ENCODE measurements at regions not wholly inside any gene's neighbourhood (a gene's known extent, or its start where the extent isn't known, plus 50 kb on each side); places are given as distances from the start of the nearest gene placed in this dataset.

DNA sequence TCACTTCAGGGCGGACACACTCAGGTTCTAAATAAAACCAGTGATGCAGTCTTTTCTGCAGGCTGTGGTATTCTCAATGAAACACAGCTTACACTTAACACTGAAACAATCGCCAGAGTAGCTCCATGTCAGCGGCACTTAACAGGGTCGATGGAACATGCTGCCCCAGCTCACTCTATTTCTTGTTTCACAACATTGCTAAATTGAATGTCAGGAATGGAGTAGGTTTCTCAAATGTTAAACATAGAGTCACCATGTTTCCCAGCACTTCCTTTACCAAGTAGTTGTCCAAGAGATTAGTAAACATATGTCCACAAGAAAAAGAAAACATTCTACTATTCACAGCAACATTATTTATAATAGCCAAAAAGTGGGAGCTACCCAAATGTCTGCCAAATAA is 306.9 kb downstream of the SLITRK6 start:
- Histone ChIP-seq H2AFZ (replicated peaks; ENCODE audit: low read length, poor library complexity) (peak overlapping the region; percentile 73), H3K27me3 (ENCODE audit: control insufficient read depth, insufficient read depth, low read length) (no peaks in the 10 kb centered on the region), H3K79me1 (ENCODE audit: low read depth in 1 of 2, low read length in 2 of 2) (no peaks in the 10 kb centered on the region), H2BK120ac (ENCODE audit: low read depth, low read length) (peak overlapping the region; percentile 54), H2AK5ac (ENCODE audit: low read depth, low read length) (no peak overlapping the region), H3K9ac (ENCODE audit: low read depth, low read length) (no peak overlapping the region), H3K27ac (ENCODE audit: insufficient read depth, low read length) (no peak overlapping the region; the same call in 1 of the 2 replicates), H3K36me3 (ENCODE audit: control insufficient read depth, insufficient read depth, low read length) (no peaks in the 10 kb centered on the region), H3K4me3 (ENCODE audit: insufficient read depth, low read depth, low read length) (no peak overlapping the region), H2AK9ac (replicated peaks; ENCODE audit: low read depth, low read length, poor library complexity) (no peak overlapping the region), H3K23ac (ENCODE audit: low read depth, low read length) (peak overlapping the region; percentile 22; the same call in 1 of the 2 replicates), H3K14ac (replicated peaks; ENCODE audit: low read depth, low read length) (no peak overlapping the region), H3K4me1 (ENCODE audit: control insufficient read depth, insufficient read depth, low read length) (0 out of 2 replicates have a peak, but pooled peaks cover 2% of the 10 kb centered on the region), H3K4me2 (ENCODE audit: low read depth, low read length) (peak overlapping the region; percentile 47), H4K8ac (ENCODE audit: low read depth in 2 of 2, low read length in 2 of 2) (peak overlapping the region in 1 of 2 experiments; percentile 24; a peak in 1 of 4 replicates), H4K20me1 (ENCODE audit: insufficient read depth, low read length) (no peaks in the 10 kb centered on the region), H2BK15ac (ENCODE audit: low read depth, low read length) (no peak overlapping the region), H4K91ac (ENCODE audit: insufficient read depth, low read depth, low read length) (peak overlapping the region; percentile 3; the same call in 1 of the 2 replicates), H2BK20ac (ENCODE audit: low read depth, low read length) (peak overlapping the region; percentile 17; the same call in 1 of the 2 replicates), H3K18ac (ENCODE audit: low read depth, low read length) (no peak overlapping the region), H3K56ac (ENCODE audit: extremely low read depth, insufficient read depth, low read length) (no peak overlapping the region), H4K5ac (ENCODE audit: low read depth, low read length) (no peak overlapping the region), H3K9me3 (ENCODE audit: control insufficient read depth, insufficient read depth, low read length) (peaks cover 2% of the 10 kb centered on the region; the same call in 1 of the 2 replicates), H3K4ac (ENCODE audit: low read depth, low read length) (no peak overlapping the region), H2BK5ac (ENCODE audit: low read depth, low read length, poor library complexity, severe bottlenecking) (peak overlapping the region; percentile 18), H3K9me1 (ENCODE audit: insufficient read depth, low read length) (no peaks in the 10 kb centered on the region)
- dilution Hi-C loops (cut with HindIII; ENCODE audit: low sequenced_read_pairs, unreplicated experiment) (no loop called here), in situ Hi-C loops (cut with MboI; ENCODE audit: low sequenced_read_pairs) (no loop called here), intact Hi-C loops (cut with micrococcal nuclease) (no loop called here)
- TF ChIP-seq MAZ (IDR thresholded peaks at IDR 0.05; ENCODE audit: borderline replicate concordance, low read depth, low read length) (no peak), USF2 (IDR thresholded peaks at IDR 0.05; ENCODE audit: low read depth, low read length) (no peak), RFX5 (IDR thresholded peaks at IDR 0.05; ENCODE audit: low read depth, low read length) (no peak), MXI1 (IDR thresholded peaks at IDR 0.05; ENCODE audit: borderline replicate concordance, low read depth, low read length) (no peak), FOS (IDR thresholded peaks at IDR 0.05; ENCODE audit: low read depth, low read length) (no peak), BHLHE40 (IDR thresholded peaks at IDR 0.05; ENCODE audit: low read depth, low read length) (no peak), CEBPB (IDR thresholded peaks at IDR 0.05; ENCODE audit: low read depth, low read length) (no peak)
- peak; percentile 23 for DNase-seq
- ATAC-seq (ENCODE audit: low read depth): peak; percentile 67
- ChIA-PET CTCF (interaction anchor here (0.6 kb wide), 1 partner anchor 51 kb away, joined by 4 read pairs; no protein-coding TSS in a partner anchor), POLR2A (ENCODE audit: unreplicated experiment) (no interaction called here)
- WGBS, 2 experiments (ENCODE audit: extremely low coverage in 2 of 2, insufficient read length in 1 of 2): 80% methylated on average over 1 of the region's 4 CpGs; no CpG with 5 or more reads in 1 of the 2 experiments
- BruUV-seq (replicated peaks): no TSS peak

Data from IMR-90 (cell line).